H1 (cell line): ENCODE measurements at regions not wholly inside any gene's neighbourhood (a gene's known extent, or its start where the extent isn't known, plus 50 kb on each side); places are given as distances from the start of the nearest gene placed in this dataset.

Source experiments
- GABPA ChIP-seq: IDR thresholded peaks from 2 replicates; pipeline ENCODE4 v1.6.1; 2011; ENCODE audit warnings: mild to moderate bottlenecking, low read length, moderate library complexity, borderline replicate concordance; ENCODE audit not compliant: insufficient read depth
- POLR2A ChIP-seq, 2 experiments: IDR thresholded peaks; 1 replicate in 1 of 2; 2 replicates in 1 of 2; pipeline ENCODE4 v1.6.1; 2011; ENCODE audit warnings: low read depth in 2 of 2, low read length in 2 of 2, mild to moderate bottlenecking in 2 of 2; ENCODE audit errors: control extremely low read depth in 1 of 2

GRCh38 chr1:82114887-82115286 is 314.2 kb downstream of the ADGRL2 start:
- TF ChIP-seq GABPA (no peak), POLR2A (IDR thresholded peaks at IDR 0.05; ENCODE audit: control extremely low read depth in 1 of 2, low read depth in 2 of 2, low read length in 2 of 2) (no peak)
